HG03039 (cell line): ENCODE measurements at regions not wholly inside any gene's neighbourhood (a gene's known extent, or its start where the extent isn't known, plus 50 kb on each side); places are given as distances from the start of the nearest gene placed in this dataset.
"Not testable (repeated sequence)": the region's sequence is repeated elsewhere in the genome, so short reads cannot be mapped to it uniquely, and the experiment has no call there.

Experiments used
- ATAC-seq: cut with Tn5 transposase; IDR thresholded peaks from one replicate; pipeline ENCODE4 v1.9.1; 2021; ENCODE audit warnings: mild to moderate bottlenecking, moderate library complexity; ENCODE audit not compliant: unreplicated experiment

DNA sequence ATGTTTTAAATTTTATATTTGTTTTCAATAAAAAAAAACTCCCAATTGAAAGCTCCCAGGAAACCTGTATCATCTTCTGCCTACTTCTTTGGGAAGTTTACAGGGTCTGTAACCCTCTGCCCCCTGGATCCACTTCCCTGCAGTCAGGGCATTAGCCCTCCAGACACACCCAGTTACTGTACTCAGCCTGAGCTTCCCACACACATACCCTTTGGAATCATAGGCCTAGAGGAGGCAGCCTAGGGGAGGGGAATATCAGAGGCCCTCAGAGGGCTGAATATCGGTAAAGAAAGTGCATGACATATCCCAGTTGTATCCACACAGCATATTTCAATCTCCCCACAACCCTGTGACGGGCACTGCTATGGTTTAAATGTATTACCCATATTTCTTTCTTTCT is 56.2 kb upstream of the TFPI start:
- not testable (repeated sequence) for ATAC-seq

- ATAC-seq = no peak
Observed at GRCh38 chr2:187612857-187613256, 58.6 kb upstream of the TFPI start.

DNA sequence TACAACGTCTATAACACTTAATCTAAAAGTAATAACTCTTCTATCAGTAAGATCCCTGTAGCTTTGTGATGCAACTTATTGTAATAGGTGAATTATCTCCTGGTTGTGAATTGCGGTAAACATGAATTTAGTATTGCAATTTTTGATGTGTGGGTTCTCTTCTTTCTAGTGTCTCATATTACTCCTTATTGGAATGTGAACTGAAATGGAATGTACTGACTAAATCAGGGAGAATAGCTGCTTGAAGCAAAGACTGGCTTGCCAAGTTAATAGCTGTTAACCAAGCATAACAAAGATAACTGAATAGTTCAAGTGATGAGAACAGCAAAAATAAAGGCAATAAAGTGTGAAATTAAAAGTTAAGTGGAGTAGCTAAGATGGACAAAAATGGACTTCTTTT is 60.5 kb upstream of the TFPI start:
- ATAC-seq = no peak

GRCh38 chr2:187615364-187615763 is 61.1 kb upstream of the TFPI start:
- ATAC-seq = no peak

- no peak for ATAC-seq
Observed at GRCh38 chr2:187615902-187616301, 61.7 kb upstream of the TFPI start.

- ATAC-seq = no peak
Observed at GRCh38 chr2:187617120-187617519, 62.9 kb upstream of the TFPI start.

GRCh38 chr2:187617905-187618304 is 63.7 kb upstream of the TFPI start:
- no peak for ATAC-seq

DNA sequence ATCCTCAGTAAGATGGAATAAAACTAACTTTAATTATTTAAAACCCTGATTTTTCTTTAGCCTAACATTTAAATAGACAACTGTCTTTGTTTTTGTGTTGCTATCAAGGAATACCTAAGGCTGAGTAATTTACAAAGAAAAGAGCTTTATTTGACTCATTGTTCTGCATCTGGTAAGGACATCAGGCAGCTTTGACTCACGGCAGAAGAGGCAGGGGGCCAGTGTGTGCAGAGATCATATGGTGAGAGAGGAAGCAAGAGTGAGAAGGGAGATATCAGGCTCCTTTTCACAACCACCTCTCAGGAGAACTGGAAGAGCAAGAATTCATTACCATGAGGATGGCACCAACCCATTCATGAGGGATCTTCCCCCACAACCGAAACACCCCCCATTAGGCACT is 64.6 kb upstream of the TFPI start:
- ATAC-seq = no peak

DNA sequence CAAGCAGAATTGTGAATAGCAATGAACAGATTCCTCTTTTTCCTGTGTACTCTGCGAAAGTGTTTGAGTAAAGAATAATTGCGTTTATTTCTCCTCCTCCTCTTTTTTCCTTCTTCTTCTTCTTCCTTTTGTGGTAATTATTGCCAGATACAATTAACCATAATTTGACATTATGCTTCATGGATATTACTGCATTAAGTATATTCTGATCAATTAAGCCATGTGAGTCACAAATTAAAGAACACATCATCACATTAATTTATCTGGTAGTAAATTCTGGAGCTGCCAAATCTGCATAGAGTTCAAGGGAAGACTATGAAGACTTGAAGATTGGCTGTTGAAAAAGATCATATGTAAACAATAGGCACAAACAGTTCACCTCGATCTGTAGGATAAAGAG is 72.9 kb upstream of the TFPI start:
- no peak for ATAC-seq

- not testable (repeated sequence) for ATAC-seq
Observed at GRCh38 chr2:187636731-187637391, 82.6 kb upstream of the TFPI start.

GRCh38 chr2:187637392-187637740 is 83.1 kb upstream of the TFPI start:
- ATAC-seq = not testable (repeated sequence)

DNA sequence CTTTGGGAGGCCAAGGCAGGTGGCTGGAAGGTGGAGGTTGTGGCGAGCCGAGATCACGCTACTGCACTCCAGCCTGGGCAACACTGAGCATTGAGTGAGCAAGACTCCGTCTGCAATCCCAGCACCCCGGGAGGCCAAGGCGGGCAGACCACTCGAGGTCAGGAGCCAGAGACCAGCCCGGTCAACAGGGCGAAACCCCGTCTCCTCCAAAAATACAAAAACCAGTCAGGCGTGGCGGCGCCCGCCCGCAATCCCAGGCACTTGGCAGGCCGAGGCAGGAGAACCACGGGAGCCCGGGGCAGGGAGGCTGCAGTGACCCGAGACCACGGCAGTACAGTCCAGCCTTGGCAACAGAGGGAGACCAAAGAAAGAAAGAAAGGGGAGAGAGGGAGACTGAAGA is 83.5 kb upstream of the TFPI start:
- ATAC-seq = not testable (repeated sequence)

- ATAC-seq = no peak
Observed at GRCh38 chr2:187638840-187639239, 84.6 kb upstream of the TFPI start.

- no peak for ATAC-seq
Observed at GRCh38 chr2:187640926-187641510, 86.8 kb upstream of the TFPI start.

DNA sequence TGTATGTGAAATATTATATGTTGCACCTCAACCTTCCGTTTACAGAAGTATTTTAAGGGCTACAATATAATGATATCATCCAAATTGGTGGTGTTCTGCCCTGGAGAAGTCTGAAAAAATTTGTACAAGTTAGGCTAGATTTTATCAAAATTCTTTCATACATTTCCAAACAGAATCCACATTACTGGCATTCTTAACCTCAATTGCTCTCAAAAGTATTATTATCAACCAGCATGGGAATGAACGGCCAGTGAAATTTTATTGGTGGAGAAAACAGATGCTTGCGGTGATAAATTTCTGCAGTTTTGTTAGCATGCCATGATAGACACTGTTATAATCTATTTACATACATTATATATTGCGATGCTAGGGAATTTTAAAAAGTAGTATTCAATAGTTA is 88.3 kb upstream of the TFPI start:
- no peak for ATAC-seq

DNA sequence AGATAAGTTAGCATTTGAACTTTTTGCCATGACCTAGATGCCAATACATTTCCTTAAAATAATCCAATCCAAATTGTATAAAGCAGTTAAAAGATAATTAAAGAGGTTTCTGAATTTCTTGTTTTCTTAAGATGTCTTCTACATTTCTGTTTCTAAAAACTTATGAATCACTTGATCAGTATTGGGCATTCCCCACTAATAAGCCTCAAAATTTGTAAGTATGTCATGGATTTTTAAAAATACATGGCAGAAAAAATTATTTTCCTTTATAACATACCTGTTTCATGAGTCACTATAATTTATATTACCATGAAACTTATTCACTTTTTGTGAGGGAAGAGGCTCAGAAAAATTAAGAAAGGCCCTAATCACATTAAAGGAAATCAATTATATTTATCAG is 90.3 kb upstream of the TFPI start:
- ATAC-seq = no peak

DNA sequence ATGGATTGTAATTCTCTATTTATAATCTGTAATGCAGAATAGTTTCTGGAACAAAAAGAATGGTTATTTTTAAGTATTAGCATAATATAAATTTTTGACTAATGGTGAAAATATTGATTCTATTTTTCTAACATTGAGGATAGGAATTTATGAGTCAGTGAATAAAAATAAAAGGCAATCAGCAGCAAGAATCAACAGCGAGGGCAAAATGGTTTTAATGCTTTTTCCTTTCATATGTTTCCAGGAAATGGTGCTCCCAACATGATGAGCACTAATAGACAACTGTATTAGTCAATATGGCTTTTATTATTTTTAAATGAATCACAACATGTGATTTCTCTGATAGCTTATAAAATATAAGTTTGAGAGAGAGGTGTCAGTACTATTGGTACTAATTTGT is 90.7 kb upstream of the TFPI start:
- no peak for ATAC-seq

- ATAC-seq = no peak
Observed at GRCh38 chr2:187646556-187646955, 92.3 kb upstream of the TFPI start.

GRCh38 chr2:187654535-187654934 is 100.3 kb upstream of the TFPI start:
- no peak for ATAC-seq

DNA sequence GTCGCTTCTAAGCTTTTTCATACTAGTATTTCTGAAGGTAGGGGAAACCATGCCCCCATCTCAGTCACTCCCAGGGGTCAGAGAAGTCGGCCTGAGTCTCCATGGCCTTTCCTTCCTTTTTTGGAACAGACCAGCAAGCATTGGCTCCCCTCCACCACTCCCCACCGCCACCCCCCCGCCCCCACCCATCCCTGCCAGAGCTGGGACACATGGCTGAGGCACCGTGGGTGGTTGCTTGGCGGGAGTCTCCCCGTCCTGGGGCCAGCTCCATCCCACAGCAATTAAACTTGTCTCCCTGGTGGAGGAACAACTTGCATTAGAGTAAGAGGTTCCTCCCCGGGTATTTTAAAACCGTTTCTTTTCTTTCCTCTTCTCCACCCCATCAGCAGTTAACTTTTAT is 100.8 kb upstream of the TFPI start:
- ATAC-seq = no peak

GRCh38 chr2:187656123-187656522 is 101.9 kb upstream of the TFPI start:
- no peak for ATAC-seq

DNA sequence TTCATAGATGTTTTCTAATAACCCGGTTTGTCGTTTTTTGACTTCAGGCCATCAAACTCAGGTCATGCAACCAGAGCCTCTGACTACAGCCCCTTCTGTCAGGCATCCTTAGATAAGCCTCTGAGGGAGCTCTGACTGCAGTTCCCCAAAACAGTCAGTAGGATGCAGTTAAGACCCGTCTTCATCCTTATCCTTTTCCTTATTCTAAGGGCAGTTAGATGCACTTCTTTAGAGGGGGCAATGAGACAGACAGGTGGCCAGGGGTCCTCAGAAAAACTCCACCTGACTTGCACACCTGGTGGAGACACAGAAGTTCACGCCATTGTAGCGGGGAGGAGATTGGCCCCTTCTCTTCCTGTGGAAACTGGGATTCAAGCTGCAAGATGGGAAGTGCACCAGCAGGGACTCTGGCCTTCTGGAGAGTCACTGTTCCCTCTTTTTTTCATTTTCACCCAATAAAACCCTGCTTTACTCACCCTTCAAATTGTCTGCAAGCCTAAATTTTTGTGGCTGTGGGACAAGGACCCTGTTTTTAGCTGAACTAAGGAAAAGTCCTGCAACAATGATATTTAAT is 104.8 kb upstream of the TFPI start:
- peak; percentile 53 for ATAC-seq

DNA sequence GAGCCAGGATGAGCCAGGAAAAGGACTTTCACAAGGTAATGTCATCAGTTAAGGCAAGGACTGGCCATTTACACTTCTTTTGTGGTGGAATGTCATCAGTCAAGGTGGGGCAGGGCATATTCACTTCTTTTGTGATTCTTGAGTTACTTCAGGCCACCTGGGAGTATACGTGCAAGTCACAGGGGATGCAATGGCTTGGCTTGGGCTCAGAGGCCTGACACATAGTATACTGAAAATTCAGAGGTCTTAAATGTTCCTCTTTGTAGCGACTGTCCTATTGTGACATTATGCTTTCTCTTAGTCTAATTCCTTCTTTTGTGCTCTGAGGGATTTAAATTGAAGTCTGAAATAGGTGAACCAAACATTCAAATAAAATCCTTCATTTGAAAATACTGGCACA is 121.8 kb upstream of the TFPI start:
- not testable (repeated sequence) for ATAC-seq
